ENCODE measurements at regions not wholly inside any gene's neighbourhood (a gene's known extent, or its start where the extent isn't known, plus 50 kb on each side); places are given as distances from the start of the nearest gene placed in this dataset.

DNA sequence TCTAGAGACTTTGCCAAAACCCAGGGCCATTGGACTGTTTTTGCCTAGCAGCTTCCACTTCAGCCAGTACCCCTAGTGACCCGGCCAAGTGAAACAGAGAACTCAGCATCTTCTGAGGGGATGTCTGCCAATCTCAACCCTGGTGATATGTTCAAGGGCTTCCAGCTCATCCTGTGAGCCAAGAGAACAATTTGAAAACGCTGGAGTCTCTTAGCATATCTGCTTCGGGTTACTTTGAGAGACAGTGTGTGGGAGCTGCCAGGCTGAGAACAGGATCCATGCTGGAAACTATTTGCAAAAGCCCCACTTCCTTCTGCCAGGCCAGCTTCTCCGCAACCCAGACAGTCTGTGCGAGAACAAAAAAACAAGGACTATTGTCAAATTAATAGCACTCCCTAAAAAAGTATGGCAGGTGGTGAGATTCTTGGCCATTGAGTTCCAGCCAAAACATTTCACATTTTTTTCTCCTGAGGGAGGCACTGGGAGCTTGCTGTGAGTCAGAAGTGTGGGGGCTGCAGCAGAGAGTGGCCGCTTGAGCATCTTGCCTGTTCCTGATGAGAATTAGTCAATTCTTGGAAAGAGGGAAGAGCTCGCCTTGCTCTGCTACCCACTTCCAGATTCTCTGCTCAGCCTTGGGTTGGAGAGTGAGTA, 395.6 kb upstream of the TRIB2 start:
- Histone ChIP-seq H3K9me2 (ENCODE audit: insufficient read depth, low read length) (no peaks in the 10 kb centered on the region), H3K79me2 (ENCODE audit: insufficient read depth, low read depth, low read length) (no peaks in the 10 kb centered on the region), H3K9me3 (ENCODE audit: low read length) (no peaks in the 10 kb centered on the region), H3K36me3 (ENCODE audit: insufficient read depth, low read length) (no peaks in the 10 kb centered on the region), H2AFZ (ENCODE audit: low read length) (no peak overlapping the region), H3K4me1 (ENCODE audit: insufficient read depth, low read length, poor library complexity, severe bottlenecking) (no peaks in the 10 kb centered on the region), H4K20me1 (ENCODE audit: insufficient read depth, low read length) (no peaks in the 10 kb centered on the region), H3K27ac (ENCODE audit: low read depth, low read length, poor library complexity, severe bottlenecking) (no peak overlapping the region), H3K4me2 (ENCODE audit: low read length) (no peak overlapping the region), H3K4me3 (ENCODE audit: low read depth, low read length, poor library complexity, severe bottlenecking) (no peak overlapping the region)
- ChIA-PET CTCF (ENCODE audit: unreplicated experiment) (no interaction called here), POLR2A (no interaction called here)
- intact Hi-C loops (cut with micrococcal nuclease; ENCODE audit: unreplicated experiment): loop anchor here (5.0 kb wide), 1 partner anchor 269 kb away; no protein-coding TSS in a partner anchor
- TF ChIP-seq, protein P1, sequence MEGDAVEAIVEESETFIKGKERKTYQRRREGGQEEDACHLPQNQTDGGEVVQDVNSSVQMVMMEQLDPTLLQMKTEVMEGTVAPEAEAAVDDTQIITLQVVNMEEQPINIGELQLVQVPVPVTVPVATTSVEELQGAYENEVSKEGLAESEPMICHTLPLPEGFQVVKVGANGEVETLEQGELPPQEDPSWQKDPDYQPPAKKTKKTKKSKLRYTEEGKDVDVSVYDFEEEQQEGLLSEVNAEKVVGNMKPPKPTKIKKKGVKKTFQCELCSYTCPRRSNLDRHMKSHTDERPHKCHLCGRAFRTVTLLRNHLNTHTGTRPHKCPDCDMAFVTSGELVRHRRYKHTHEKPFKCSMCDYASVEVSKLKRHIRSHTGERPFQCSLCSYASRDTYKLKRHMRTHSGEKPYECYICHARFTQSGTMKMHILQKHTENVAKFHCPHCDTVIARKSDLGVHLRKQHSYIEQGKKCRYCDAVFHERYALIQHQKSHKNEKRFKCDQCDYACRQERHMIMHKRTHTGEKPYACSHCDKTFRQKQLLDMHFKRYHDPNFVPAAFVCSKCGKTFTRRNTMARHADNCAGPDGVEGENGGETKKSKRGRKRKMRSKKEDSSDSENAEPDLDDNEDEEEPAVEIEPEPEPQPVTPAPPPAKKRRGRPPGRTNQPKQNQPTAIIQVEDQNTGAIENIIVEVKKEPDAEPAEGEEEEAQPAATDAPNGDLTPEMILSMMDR (conservative IDR thresholded peaks at IDR 0.05; ENCODE audit: low read length): no peak
- TF ChIP-seq EZH2phosphoT487 (IDR thresholded peaks at IDR 0.05; ENCODE audit: borderline replicate concordance, low read depth, low read length): no peak
- BruUV-seq (replicated peaks): no TSS peak
- DNase-seq (ENCODE audit: low spot score): no peak

DNA sequence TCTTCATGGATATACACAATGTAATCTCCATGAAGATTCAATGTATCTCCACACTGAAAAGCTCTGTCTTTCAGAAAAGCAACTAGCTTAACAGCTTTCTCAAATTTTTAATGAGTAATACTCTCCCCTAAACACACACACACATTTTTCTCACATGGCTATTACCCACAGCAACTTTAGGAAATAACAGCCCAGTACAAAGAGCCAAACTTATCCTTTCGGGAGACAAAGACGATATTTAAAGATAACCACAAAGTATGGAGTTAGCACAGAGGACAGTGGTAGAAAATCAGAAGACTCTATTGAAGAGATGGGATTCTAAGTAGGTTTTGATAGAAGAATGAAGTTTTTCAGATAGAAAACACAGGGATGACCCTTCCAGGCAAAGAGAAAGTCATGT, 394.9 kb upstream of the TRIB2 start:
- Histone ChIP-seq H2AFZ (ENCODE audit: low read length) (no peak overlapping the region), H3K9me2 (ENCODE audit: insufficient read depth, low read length) (no peaks in the 10 kb centered on the region), H3K27ac (ENCODE audit: low read depth, low read length, poor library complexity, severe bottlenecking) (no peak overlapping the region), H3K4me2 (ENCODE audit: low read length) (no peak overlapping the region), H3K79me2 (ENCODE audit: insufficient read depth, low read depth, low read length) (no peaks in the 10 kb centered on the region), H3K4me1 (ENCODE audit: insufficient read depth, low read length, poor library complexity, severe bottlenecking) (no peaks in the 10 kb centered on the region), H3K4me3 (ENCODE audit: low read depth, low read length, poor library complexity, severe bottlenecking) (no peak overlapping the region), H3K9me3 (ENCODE audit: low read length) (no peaks in the 10 kb centered on the region), H3K36me3 (ENCODE audit: insufficient read depth, low read length) (no peaks in the 10 kb centered on the region), H4K20me1 (ENCODE audit: insufficient read depth, low read length) (no peaks in the 10 kb centered on the region)
- POLR2A ChIA-PET: interaction anchor here (0.5 to 1.3 kb wide), 3 partner anchors 18 to 79 kb away, joined by 3 read pairs; no protein-coding TSS in a partner anchor
- TF ChIP-seq, protein P1 (conservative IDR thresholded peaks at IDR 0.05; ENCODE audit: low read length): no peak
- TF ChIP-seq EZH2phosphoT487 (IDR thresholded peaks at IDR 0.05; ENCODE audit: borderline replicate concordance, low read depth, low read length): no peak
- intact Hi-C loops (cut with micrococcal nuclease; ENCODE audit: unreplicated experiment): loop anchor here (5.0 kb wide), 1 partner anchor 270 kb away; no protein-coding TSS in a partner anchor
- BruUV-seq (replicated peaks): no TSS peak
- CTCF ChIA-PET (ENCODE audit: unreplicated experiment): no interaction called here
- no peak for DNase-seq (ENCODE audit: low spot score)

GRCh38 chr2:12325806-12326205, 390.9 kb upstream of the TRIB2 start:
- no TSS peak for BruUV-seq (replicated peaks)
- TF ChIP-seq, protein P1 (conservative IDR thresholded peaks at IDR 0.05; ENCODE audit: low read length): no peak
- TF ChIP-seq EZH2phosphoT487 (IDR thresholded peaks at IDR 0.05; ENCODE audit: borderline replicate concordance, low read depth, low read length): no peak
- Histone ChIP-seq H3K4me3 (ENCODE audit: low read depth, low read length, poor library complexity, severe bottlenecking) (no peak overlapping the region), H3K9me2 (ENCODE audit: insufficient read depth, low read length) (no peaks in the 10 kb centered on the region), H3K9me3 (ENCODE audit: low read length) (no peaks in the 10 kb centered on the region), H3K36me3 (ENCODE audit: insufficient read depth, low read length) (no peaks in the 10 kb centered on the region), H3K4me2 (ENCODE audit: low read length) (no peak overlapping the region), H2AFZ (ENCODE audit: low read length) (no peak overlapping the region), H4K20me1 (ENCODE audit: insufficient read depth, low read length) (no peaks in the 10 kb centered on the region), H3K4me1 (ENCODE audit: insufficient read depth, low read length, poor library complexity, severe bottlenecking) (no peaks in the 10 kb centered on the region), H3K79me2 (ENCODE audit: insufficient read depth, low read depth, low read length) (no peaks in the 10 kb centered on the region), H3K27ac (ENCODE audit: low read depth, low read length, poor library complexity, severe bottlenecking) (no peak overlapping the region)
- intact Hi-C loops (cut with micrococcal nuclease; ENCODE audit: unreplicated experiment): loop anchor here (5.0 kb wide), 2 partner anchors 464 to 499 kb away; no protein-coding TSS in a partner anchor
- CTCF ChIA-PET (ENCODE audit: unreplicated experiment): no interaction called here
- no peak for DNase-seq (ENCODE audit: low spot score)
- POLR2A ChIA-PET: interaction anchor here (0.6 kb wide), 1 partner anchor 614 kb away, joined by 4 read pairs; no protein-coding TSS in a partner anchor
